Activated T-helper 1 cell treated with anti-CD3 and anti-CD28 coated beads, Interleukin-12 subunit alpha, Interleukin-12 subunit beta, Interleukin-2, Interleukin-4 antibody, amounts not matched to agents 30 ng/mL and 10 ng/mL and 1 ng/mL, durations not matched to agents 14 hours and 24 hours and 36 hours (primary cell): ENCODE measurements at regions not wholly inside any gene's neighbourhood (a gene's known extent, or its start where the extent isn't known, plus 50 kb on each side); places are given as distances from the start of the nearest gene placed in this dataset.

ENCODE experiments used
- DNase-seq: peaks from one replicate; pipeline ENCODE4 v3.0.0; 2021; ENCODE audit warnings: low spot score
- H3K27ac Mint-ChIP-seq: one replicate; pipeline ENCODE4 v1.8.0; 2021; ENCODE audit warnings: mild to moderate bottlenecking, mixed read lengths
- H3K27me3 Mint-ChIP-seq: one replicate; pipeline ENCODE4 v1.8.0; 2022; ENCODE audit warnings: mild to moderate bottlenecking, moderate library complexity, mixed read lengths; ENCODE audit not compliant: insufficient read depth
- H3K36me3 Mint-ChIP-seq: one replicate; pipeline ENCODE4 v1.8.0; 2021; ENCODE audit warnings: low read depth, mixed read lengths
- H3K4me1 Mint-ChIP-seq: one replicate; pipeline ENCODE4 v1.8.0; 2021; ENCODE audit warnings: low read depth, mixed read lengths
- H3K4me3 Mint-ChIP-seq: one replicate; pipeline ENCODE4 v1.8.0; 2021; ENCODE audit warnings: mild to moderate bottlenecking, moderate library complexity, mixed read lengths
- H3K9me3 Mint-ChIP-seq: one replicate; pipeline ENCODE4 v1.8.0; 2021; ENCODE audit warnings: mixed read lengths
- intact Hi-C: fragments of 100-400 bp; cut with micrococcal nuclease; formaldehyde crosslinking; loops from one replicate; pipeline ENCODE4 v1.15.1; 2024

- peaks cover 6% of the 10 kb centered on the region for H3K9me3 Mint-ChIP-seq
Observed at GRCh38 chr9:135199489-135199888, 112.0 kb downstream of the OLFM1 start.

GRCh38 chr9:135201711-135202110, 114.2 kb downstream of the OLFM1 start:
- no peak overlapping the region for H3K27ac Mint-ChIP-seq
- H3K36me3 Mint-ChIP-seq: no peaks in the 10 kb centered on the region
- DNase-seq: no peak
- no peak overlapping the region for H3K4me3 Mint-ChIP-seq
- intact Hi-C loops: no loop called here
- peaks cover 5% of the 10 kb centered on the region for H3K9me3 Mint-ChIP-seq
- peaks cover 6% of the 10 kb centered on the region for H3K27me3 Mint-ChIP-seq
- no peaks in the 10 kb centered on the region for H3K4me1 Mint-ChIP-seq

More at GRCh38 chr9:135199489-135199888, 112.0 kb downstream of the OLFM1 start:
- DNase-seq: no peak
- no peak overlapping the region for H3K27ac Mint-ChIP-seq
- H3K4me3 Mint-ChIP-seq: no peak overlapping the region
- no peaks in the 10 kb centered on the region for H3K36me3 Mint-ChIP-seq
- no peaks in the 10 kb centered on the region for H3K4me1 Mint-ChIP-seq
- intact Hi-C loops: no loop called here
- H3K27me3 Mint-ChIP-seq: peaks cover 6% of the 10 kb centered on the region

- intact Hi-C loops: no loop called here
- Mint-ChIP-seq H3K4me3 (no peak overlapping the region), H3K9me3 (no peaks in the 10 kb centered on the region), H3K27ac (no peak overlapping the region), H3K4me1 (no peaks in the 10 kb centered on the region), H3K36me3 (no peaks in the 10 kb centered on the region), H3K27me3 (no peaks in the 10 kb centered on the region)
- no peak for DNase-seq
Observed at GRCh38 chr9:135204177-135204576, 116.7 kb downstream of the OLFM1 start.

DNA sequence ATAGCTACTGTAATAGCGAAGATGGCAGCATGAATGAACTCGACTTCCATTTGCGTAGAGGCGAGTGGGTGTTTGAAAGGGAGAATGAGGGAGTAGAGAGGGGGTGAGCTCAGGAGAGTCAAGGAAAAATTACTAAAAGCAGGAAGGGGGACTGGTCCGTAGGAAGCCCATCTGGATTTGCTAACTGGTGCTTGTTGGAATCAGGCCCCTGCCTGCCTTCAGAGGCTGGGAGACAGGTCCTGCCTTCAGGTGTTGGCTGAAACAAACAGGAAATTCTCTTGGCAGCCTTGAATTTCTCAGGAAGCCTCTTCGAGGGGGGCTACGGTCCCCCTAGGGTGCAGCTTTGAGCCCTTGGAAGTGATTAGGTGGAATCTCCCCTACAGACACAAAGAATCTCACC, 121.7 kb downstream of the OLFM1 start:
- H3K27ac Mint-ChIP-seq: no peak overlapping the region
- intact Hi-C loops: no loop called here
- DNase-seq: no peak
- no peaks in the 10 kb centered on the region for H3K9me3 Mint-ChIP-seq
- no peaks in the 10 kb centered on the region for H3K27me3 Mint-ChIP-seq
- H3K4me1 Mint-ChIP-seq: no peaks in the 10 kb centered on the region
- H3K4me3 Mint-ChIP-seq: no peak overlapping the region
- H3K36me3 Mint-ChIP-seq: no peaks in the 10 kb centered on the region

- H3K27me3 Mint-ChIP-seq: no peaks in the 10 kb centered on the region
- H3K27ac Mint-ChIP-seq: no peak overlapping the region
- no peaks in the 10 kb centered on the region for H3K9me3 Mint-ChIP-seq
- DNase-seq: no peak
- H3K4me1 Mint-ChIP-seq: no peaks in the 10 kb centered on the region
- intact Hi-C loops: no loop called here
- H3K36me3 Mint-ChIP-seq: no peaks in the 10 kb centered on the region
- H3K4me3 Mint-ChIP-seq: no peak overlapping the region
Observed at GRCh38 chr9:135209852-135210251, 122.4 kb downstream of the OLFM1 start.

- Mint-ChIP-seq H3K9me3 (no peaks in the 10 kb centered on the region), H3K27me3 (no peaks in the 10 kb centered on the region), H3K27ac (no peak overlapping the region), H3K4me1 (no peaks in the 10 kb centered on the region), H3K4me3 (no peak overlapping the region), H3K36me3 (no peaks in the 10 kb centered on the region)
- intact Hi-C loops: no loop called here
- no peak for DNase-seq
Observed at GRCh38 chr9:135210676-135211523, 123.4 kb downstream of the OLFM1 start.

GRCh38 chr9:135211524-135211890, 124.0 kb downstream of the OLFM1 start:
- H3K27me3 Mint-ChIP-seq: no peaks in the 10 kb centered on the region
- H3K27ac Mint-ChIP-seq: no peak overlapping the region
- no peaks in the 10 kb centered on the region for H3K4me1 Mint-ChIP-seq
- no peak for DNase-seq
- intact Hi-C loops: no loop called here
- H3K4me3 Mint-ChIP-seq: no peak overlapping the region
- H3K9me3 Mint-ChIP-seq: no peaks in the 10 kb centered on the region
- H3K36me3 Mint-ChIP-seq: no peaks in the 10 kb centered on the region

- no peaks in the 10 kb centered on the region for H3K36me3 Mint-ChIP-seq
- no peaks in the 10 kb centered on the region for H3K4me1 Mint-ChIP-seq
- no peak overlapping the region for H3K27ac Mint-ChIP-seq
- H3K4me3 Mint-ChIP-seq: no peak overlapping the region
- intact Hi-C loops: no loop called here
- DNase-seq: no peak
- H3K27me3 Mint-ChIP-seq: peaks cover 7% of the 10 kb centered on the region
- no peaks in the 10 kb centered on the region for H3K9me3 Mint-ChIP-seq
Observed at GRCh38 chr9:135212961-135213360, 125.5 kb downstream of the OLFM1 start.

DNA sequence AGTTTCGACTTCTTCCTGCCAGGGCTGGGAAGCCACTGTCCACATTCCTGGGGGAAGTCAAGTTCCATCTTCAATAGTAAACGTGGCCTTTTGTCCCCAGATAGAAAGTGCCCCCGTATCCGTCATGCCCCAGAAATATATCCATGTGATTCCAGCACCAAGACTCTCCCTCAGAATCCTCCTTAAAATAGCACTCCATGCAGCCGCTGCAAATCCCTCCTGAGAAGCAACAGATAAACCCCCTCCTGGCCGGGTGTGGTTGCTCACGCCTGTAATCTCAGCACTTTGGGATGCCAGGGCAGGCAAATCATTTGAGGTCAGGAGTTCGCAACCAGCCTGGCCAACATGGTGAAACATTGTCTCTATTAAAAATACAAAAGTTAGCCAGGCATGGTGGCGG, 126.1 kb downstream of the OLFM1 start:
- Mint-ChIP-seq H3K27me3 (peaks cover 7% of the 10 kb centered on the region), H3K36me3 (no peaks in the 10 kb centered on the region), H3K27ac (no peak overlapping the region), H3K4me1 (no peaks in the 10 kb centered on the region), H3K4me3 (no peak overlapping the region), H3K9me3 (no peaks in the 10 kb centered on the region)
- intact Hi-C loops: no loop called here
- no peak for DNase-seq

- H3K27me3 Mint-ChIP-seq: peaks cover 7% of the 10 kb centered on the region
- H3K27ac Mint-ChIP-seq: no peak overlapping the region
- no peaks in the 10 kb centered on the region for H3K9me3 Mint-ChIP-seq
- DNase-seq: no peak
- intact Hi-C loops: no loop called here
- no peaks in the 10 kb centered on the region for H3K4me1 Mint-ChIP-seq
- no peak overlapping the region for H3K4me3 Mint-ChIP-seq
- no peaks in the 10 kb centered on the region for H3K36me3 Mint-ChIP-seq
Observed at GRCh38 chr9:135214054-135214640, 126.7 kb downstream of the OLFM1 start.

DNA sequence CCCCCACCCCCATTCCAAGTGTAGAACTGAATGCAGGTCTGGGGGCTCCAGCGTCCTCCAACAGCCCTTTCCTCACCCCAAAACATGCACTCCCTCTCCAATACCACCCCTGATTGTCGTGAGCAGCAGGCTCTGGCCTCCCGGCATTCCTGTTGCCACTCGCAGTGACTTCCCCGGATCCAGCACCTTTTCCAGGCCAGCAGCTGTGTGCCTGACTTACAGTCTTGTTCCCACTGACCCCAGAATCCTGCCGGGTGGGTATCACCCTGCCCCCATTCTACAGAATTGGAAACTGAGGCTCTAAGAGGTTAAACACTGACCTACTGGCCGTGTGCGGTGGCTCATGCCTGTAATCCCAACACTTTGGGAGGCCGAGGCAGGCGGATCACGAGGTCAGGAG, 127.2 kb downstream of the OLFM1 start:
- Mint-ChIP-seq H3K4me1 (no peaks in the 10 kb centered on the region), H3K36me3 (no peaks in the 10 kb centered on the region), H3K27ac (no peak overlapping the region), H3K9me3 (no peaks in the 10 kb centered on the region), H3K27me3 (peaks cover 7% of the 10 kb centered on the region), H3K4me3 (no peak overlapping the region)
- intact Hi-C loops: no loop called here
- no peak for DNase-seq

DNA sequence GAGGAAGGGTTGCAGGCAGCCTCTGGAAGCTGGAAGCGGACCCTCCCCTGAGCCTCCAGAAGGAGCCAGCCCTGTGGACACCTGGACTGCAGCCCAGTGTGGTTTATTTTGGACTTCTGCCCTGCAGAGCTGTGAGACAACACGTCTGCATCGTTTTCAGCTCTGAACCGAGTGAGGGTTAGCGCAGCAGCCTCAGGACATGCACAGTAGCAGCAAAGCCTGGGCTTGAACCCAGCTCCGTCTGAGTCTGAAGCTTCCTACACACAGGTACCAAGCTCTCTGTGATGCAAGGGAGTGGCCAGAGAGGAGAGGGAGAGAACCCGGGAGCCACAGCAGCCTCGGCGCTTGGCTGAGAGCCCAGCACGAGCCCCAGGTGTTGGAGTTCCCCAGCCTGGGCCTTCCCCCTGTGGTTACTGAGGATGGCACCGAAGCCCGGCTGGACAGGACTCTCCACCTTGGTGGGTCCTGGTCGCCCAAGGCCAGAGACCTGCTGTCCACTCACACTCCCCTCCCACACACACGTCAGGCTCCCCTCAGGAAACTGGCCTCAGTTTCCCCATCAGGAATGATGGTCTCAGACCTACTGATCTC, 128.2 kb downstream of the OLFM1 start:
- Mint-ChIP-seq H3K27ac (no peak overlapping the region), H3K4me3 (no peak overlapping the region), H3K9me3 (no peaks in the 10 kb centered on the region), H3K4me1 (no peaks in the 10 kb centered on the region), H3K36me3 (no peaks in the 10 kb centered on the region), H3K27me3 (peaks cover 7% of the 10 kb centered on the region)
- DNase-seq: no peak
- intact Hi-C loops: no loop called here

GRCh38 chr9:135216236-135216635, 128.8 kb downstream of the OLFM1 start:
- H3K27ac Mint-ChIP-seq: no peak overlapping the region
- H3K9me3 Mint-ChIP-seq: no peaks in the 10 kb centered on the region

More at GRCh38 chr9:135216236-135216635, 128.8 kb downstream of the OLFM1 start:
- Mint-ChIP-seq H3K4me3 (no peak overlapping the region), H3K4me1 (no peaks in the 10 kb centered on the region), H3K36me3 (no peaks in the 10 kb centered on the region), H3K27me3 (peaks cover 7% of the 10 kb centered on the region)
- DNase-seq: no peak
- intact Hi-C loops: no loop called here
